Sigmoid colon (tissue), 3 donors: ENCODE measurements at regions not wholly inside any gene's neighbourhood (a gene's known extent, or its start where the extent isn't known, plus 50 kb on each side); places are given as distances from the start of the nearest gene placed in this dataset.

Source experiments
- POLR2A ChIP-seq, 2 donors: fragments of 450-650 bp; IDR thresholded peaks; one replicate each; pipeline ENCODE4 v1.6.1; 2016; ENCODE audit warnings: antibody characterized with exemption in 2 of 2, mild to moderate bottlenecking in 2 of 2, moderate library complexity in 2 of 2
- TF ChIP-seq, protein P1 (sequence below), 4 experiments: fragments of 450-650 bp in 3 of 4; fragments of 200-600 bp in 1 of 4; IDR thresholded peaks; one replicate each; pipeline ENCODE4 v1.5.1; 2016 to 2019; ENCODE audit warnings: antibody characterized with exemption in 4 of 4, mild to moderate bottlenecking in 3 of 4, moderate library complexity in 2 of 4

DNA sequence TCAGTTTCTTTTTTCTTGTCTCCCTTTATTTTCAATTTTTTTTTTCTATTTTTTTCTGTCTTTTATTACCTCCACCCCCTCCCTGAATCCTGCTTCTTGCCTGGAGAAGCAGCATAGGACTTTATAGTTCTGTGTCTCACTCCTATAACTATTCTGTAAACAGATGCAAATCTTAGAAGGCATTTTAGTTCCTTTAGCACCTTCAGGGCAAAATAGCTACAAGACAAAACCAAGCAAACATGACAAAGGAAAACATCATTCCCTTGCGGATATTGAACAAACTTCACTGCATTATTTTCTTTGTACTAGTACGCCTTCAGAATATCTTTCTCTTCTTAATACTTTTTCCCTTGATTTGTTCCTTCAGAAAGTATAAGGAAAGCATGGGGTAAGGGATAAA is 446.2 kb upstream of the CHORDC1 start:
- TF ChIP-seq, protein P1, sequence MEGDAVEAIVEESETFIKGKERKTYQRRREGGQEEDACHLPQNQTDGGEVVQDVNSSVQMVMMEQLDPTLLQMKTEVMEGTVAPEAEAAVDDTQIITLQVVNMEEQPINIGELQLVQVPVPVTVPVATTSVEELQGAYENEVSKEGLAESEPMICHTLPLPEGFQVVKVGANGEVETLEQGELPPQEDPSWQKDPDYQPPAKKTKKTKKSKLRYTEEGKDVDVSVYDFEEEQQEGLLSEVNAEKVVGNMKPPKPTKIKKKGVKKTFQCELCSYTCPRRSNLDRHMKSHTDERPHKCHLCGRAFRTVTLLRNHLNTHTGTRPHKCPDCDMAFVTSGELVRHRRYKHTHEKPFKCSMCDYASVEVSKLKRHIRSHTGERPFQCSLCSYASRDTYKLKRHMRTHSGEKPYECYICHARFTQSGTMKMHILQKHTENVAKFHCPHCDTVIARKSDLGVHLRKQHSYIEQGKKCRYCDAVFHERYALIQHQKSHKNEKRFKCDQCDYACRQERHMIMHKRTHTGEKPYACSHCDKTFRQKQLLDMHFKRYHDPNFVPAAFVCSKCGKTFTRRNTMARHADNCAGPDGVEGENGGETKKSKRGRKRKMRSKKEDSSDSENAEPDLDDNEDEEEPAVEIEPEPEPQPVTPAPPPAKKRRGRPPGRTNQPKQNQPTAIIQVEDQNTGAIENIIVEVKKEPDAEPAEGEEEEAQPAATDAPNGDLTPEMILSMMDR (IDR thresholded peaks at IDR 0.05) = no peak
- TF ChIP-seq POLR2A (IDR thresholded peaks at IDR 0.05) = no peak
